HCT116 (cell line): ENCODE measurements at regions not wholly inside any gene's neighbourhood (a gene's known extent, or its start where the extent isn't known, plus 50 kb on each side); places are given as distances from the start of the nearest gene placed in this dataset.

ENCODE experiments used
- CEBPB ChIP-seq: IDR thresholded peaks from 2 replicates; pipeline ENCODE4 v1.6.1; 2012; ENCODE audit warnings: low read depth
- EZH2 ChIP-seq: fragments of 200-600 bp; sonication (generic); IDR thresholded peaks from 2 replicates; pipeline ENCODE4 v1.6.1; 2017; ENCODE audit warnings: antibody characterized with exemption, mixed run types
- EZH2phosphoT487 ChIP-seq: fragments of 200-600 bp; IDR thresholded peaks from 2 replicates; pipeline ENCODE4 v1.6.1; 2018; ENCODE audit warnings: antibody characterized with exemption, borderline replicate concordance
- JUND ChIP-seq: IDR thresholded peaks from 2 replicates; pipeline ENCODE4 v1.6.1; 2012
- POLR2A ChIP-seq: IDR thresholded peaks from 2 replicates; pipeline ENCODE4 v1.7.0; 2011; ENCODE audit warnings: borderline replicate concordance; ENCODE audit not compliant: insufficient read depth, insufficient read length; ENCODE audit errors: extremely low read depth
- POLR2AphosphoS5 ChIP-seq: IDR thresholded peaks from 2 replicates; pipeline ENCODE4 v1.6.1; 2011; ENCODE audit warnings: mild to moderate bottlenecking, low read depth, low read length, moderate library complexity
- SIN3A ChIP-seq: IDR thresholded peaks from 2 replicates; pipeline ENCODE4 v1.6.1; 2012; ENCODE audit warnings: low read depth
- TF ChIP-seq, protein P1 (sequence below), 3 experiments: fragments of 200-600 bp in 1 of 3; sonication (generic) in 1 of 3; IDR thresholded peaks in 2 of 3; conservative IDR thresholded peaks in 1 of 3; 2 replicates each; pipeline ENCODE4 v1.5.1; 2012 to 2017; ENCODE audit warnings: low read depth in 2 of 3, low read length in 2 of 3, antibody characterized with exemption in 1 of 3, borderline replicate concordance in 1 of 3, control low read depth in 1 of 3, mild to moderate bottlenecking in 1 of 3, mixed read lengths in 1 of 3, mixed run types in 1 of 3, moderate library complexity in 1 of 3; ENCODE audit not compliant: insufficient read depth in 1 of 3
- TF ChIP-seq, protein P2 (sequence below): IDR thresholded peaks from 2 replicates; pipeline ENCODE4 v1.6.1; 2012

DNA sequence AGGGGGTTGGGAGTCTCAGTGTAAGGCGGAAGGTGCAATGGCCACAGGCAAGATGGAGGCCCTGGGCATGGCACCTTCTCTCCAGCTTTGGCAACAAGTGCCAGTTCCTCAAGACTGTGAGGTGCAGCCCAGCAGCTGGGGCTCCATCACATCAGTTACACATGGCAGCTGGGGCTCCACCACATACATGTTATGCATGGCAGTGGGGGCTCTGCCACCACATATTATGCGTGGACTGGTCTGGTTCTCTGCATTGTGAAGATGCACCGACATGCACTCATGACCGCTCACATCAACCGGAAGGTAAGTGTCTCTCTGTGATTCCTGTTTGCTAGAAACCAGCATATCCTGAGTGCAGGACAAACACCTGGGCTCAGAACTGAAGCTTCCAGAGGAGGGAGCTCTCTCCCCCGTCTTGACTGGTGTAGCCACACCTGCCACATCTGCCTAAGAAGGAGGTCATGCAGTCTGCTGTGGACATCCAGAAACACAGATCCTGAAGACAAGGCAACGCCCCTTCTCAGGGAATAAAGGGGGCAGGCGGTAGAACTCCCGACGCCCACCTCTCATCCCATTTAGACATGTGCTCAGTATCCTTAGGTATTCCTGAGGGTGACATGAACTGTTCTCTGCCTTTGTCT lies 104.1 kb upstream of the TMPRSS2 start:
- TF ChIP-seq POLR2A, result no peak
- TF ChIP-seq, protein P1, sequence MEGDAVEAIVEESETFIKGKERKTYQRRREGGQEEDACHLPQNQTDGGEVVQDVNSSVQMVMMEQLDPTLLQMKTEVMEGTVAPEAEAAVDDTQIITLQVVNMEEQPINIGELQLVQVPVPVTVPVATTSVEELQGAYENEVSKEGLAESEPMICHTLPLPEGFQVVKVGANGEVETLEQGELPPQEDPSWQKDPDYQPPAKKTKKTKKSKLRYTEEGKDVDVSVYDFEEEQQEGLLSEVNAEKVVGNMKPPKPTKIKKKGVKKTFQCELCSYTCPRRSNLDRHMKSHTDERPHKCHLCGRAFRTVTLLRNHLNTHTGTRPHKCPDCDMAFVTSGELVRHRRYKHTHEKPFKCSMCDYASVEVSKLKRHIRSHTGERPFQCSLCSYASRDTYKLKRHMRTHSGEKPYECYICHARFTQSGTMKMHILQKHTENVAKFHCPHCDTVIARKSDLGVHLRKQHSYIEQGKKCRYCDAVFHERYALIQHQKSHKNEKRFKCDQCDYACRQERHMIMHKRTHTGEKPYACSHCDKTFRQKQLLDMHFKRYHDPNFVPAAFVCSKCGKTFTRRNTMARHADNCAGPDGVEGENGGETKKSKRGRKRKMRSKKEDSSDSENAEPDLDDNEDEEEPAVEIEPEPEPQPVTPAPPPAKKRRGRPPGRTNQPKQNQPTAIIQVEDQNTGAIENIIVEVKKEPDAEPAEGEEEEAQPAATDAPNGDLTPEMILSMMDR (IDR thresholded peaks at IDR 0.05 in 2 of 3, conservative IDR thresholded peaks at IDR 0.05 in 1 of 3; ENCODE audit: borderline replicate concordance in 1 of 3, insufficient read depth in 1 of 3, low read depth in 2 of 3, low read length in 2 of 3), result peak in 2 of 3 experiments; percentile 31 to 63; a peak in 2 of 6 replicates
- TF ChIP-seq SIN3A, result no peak
- TF ChIP-seq CEBPB, result no peak
- no peak for TF ChIP-seq POLR2AphosphoS5
- TF ChIP-seq, protein P2, sequence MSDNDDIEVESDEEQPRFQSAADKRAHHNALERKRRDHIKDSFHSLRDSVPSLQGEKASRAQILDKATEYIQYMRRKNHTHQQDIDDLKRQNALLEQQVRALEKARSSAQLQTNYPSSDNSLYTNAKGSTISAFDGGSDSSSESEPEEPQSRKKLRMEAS, result no peak
- no peak for TF ChIP-seq EZH2phosphoT487
- TF ChIP-seq EZH2, result no peak
- TF ChIP-seq JUND, result no peak
